Ishikawa (cell line): ENCODE measurements at regions not wholly inside any gene's neighbourhood (a gene's known extent, or its start where the extent isn't known, plus 50 kb on each side); places are given as distances from the start of the nearest gene placed in this dataset.
A peak's percentile ranks its signal among the peaks of the same experiment; 100 is the strongest.

Experiments used
- CEBPB ChIP-seq: IDR thresholded peaks from 2 replicates; pipeline ENCODE4 v1.6.1; 2012
- CREB1 ChIP-seq: IDR thresholded peaks from 2 replicates; pipeline ENCODE4 v1.6.1; 2012; ENCODE audit warnings: low read depth
- EGR1 ChIP-seq: IDR thresholded peaks from 2 replicates; pipeline ENCODE4 v1.6.1; 2012
- EP300 ChIP-seq: IDR thresholded peaks from 2 replicates; pipeline ENCODE4 v1.6.1; 2012; ENCODE audit warnings: borderline replicate concordance
- FOXM1 ChIP-seq: IDR thresholded peaks from 2 replicates; pipeline ENCODE4 v1.6.1; 2012; ENCODE audit warnings: low read depth, borderline replicate concordance
- NFIC ChIP-seq: IDR thresholded peaks from 2 replicates; pipeline ENCODE4 v1.6.1; 2012
- RAD21 ChIP-seq: IDR thresholded peaks from 2 replicates; pipeline ENCODE4 v1.6.1; 2012; ENCODE audit warnings: low read depth
- TAF1 ChIP-seq: IDR thresholded peaks from 2 replicates; pipeline ENCODE4 v1.6.1; 2012; ENCODE audit warnings: low read depth, mild to moderate bottlenecking
- TCF12 ChIP-seq: IDR thresholded peaks from 2 replicates; pipeline ENCODE4 v1.6.1; 2012; ENCODE audit warnings: low read depth
- TEAD4 ChIP-seq: IDR thresholded peaks from 2 replicates; pipeline ENCODE4 v1.6.1; 2012
- YY1 ChIP-seq: IDR thresholded peaks from 2 replicates; pipeline ENCODE4 v1.6.1; 2012; ENCODE audit warnings: low read depth
- ZBTB7A ChIP-seq: IDR thresholded peaks from 2 replicates; pipeline ENCODE4 v1.6.1; 2012; ENCODE audit warnings: low read depth
- TF ChIP-seq, protein P1 (sequence below): IDR thresholded peaks from 2 replicates; pipeline ENCODE4 v1.6.1; 2012; ENCODE audit warnings: low read depth, mild to moderate bottlenecking
- TF ChIP-seq, protein P2 (sequence below): IDR thresholded peaks from 2 replicates; pipeline ENCODE4 v1.6.1; 2012
- TF ChIP-seq, protein P3 (sequence below): IDR thresholded peaks from 2 replicates; pipeline ENCODE4 v1.6.1; 2012

DNA sequence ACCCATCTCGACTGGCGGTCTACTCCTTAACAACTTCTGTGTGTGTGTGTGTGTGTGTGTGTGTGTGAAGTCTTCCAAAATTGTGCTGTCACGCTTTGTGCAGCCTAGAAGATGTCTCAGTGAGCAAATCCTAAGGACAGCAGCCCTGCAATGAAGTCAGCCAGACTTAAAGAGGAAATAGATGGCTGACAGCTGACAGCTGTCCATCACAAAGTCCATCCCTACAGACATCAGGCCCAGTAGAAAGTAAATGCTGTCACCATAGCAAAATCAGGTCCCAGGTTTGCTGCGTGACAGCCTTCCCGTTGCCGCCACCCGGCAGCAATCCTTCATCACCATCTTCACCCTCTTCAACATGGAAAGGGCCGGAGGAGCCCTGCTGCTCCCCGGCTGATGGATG lies 416.0 kb downstream of the SOX9 start:
- no peak for TF ChIP-seq ZBTB7A
- no peak for TF ChIP-seq EGR1
- TF ChIP-seq CREB1, result no peak
- TF ChIP-seq, protein P1, sequence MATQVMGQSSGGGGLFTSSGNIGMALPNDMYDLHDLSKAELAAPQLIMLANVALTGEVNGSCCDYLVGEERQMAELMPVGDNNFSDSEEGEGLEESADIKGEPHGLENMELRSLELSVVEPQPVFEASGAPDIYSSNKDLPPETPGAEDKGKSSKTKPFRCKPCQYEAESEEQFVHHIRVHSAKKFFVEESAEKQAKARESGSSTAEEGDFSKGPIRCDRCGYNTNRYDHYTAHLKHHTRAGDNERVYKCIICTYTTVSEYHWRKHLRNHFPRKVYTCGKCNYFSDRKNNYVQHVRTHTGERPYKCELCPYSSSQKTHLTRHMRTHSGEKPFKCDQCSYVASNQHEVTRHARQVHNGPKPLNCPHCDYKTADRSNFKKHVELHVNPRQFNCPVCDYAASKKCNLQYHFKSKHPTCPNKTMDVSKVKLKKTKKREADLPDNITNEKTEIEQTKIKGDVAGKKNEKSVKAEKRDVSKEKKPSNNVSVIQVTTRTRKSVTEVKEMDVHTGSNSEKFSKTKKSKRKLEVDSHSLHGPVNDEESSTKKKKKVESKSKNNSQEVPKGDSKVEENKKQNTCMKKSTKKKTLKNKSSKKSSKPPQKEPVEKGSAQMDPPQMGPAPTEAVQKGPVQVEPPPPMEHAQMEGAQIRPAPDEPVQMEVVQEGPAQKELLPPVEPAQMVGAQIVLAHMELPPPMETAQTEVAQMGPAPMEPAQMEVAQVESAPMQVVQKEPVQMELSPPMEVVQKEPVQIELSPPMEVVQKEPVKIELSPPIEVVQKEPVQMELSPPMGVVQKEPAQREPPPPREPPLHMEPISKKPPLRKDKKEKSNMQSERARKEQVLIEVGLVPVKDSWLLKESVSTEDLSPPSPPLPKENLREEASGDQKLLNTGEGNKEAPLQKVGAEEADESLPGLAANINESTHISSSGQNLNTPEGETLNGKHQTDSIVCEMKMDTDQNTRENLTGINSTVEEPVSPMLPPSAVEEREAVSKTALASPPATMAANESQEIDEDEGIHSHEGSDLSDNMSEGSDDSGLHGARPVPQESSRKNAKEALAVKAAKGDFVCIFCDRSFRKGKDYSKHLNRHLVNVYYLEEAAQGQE, result no peak
- no peak for TF ChIP-seq EP300
- no peak for TF ChIP-seq TCF12
- no peak for TF ChIP-seq NFIC
- TF ChIP-seq RAD21, result no peak
- no peak for TF ChIP-seq CEBPB
- no peak for TF ChIP-seq TAF1
- no peak for TF ChIP-seq TEAD4
- no peak for TF ChIP-seq FOXM1
- TF ChIP-seq, protein P2, sequence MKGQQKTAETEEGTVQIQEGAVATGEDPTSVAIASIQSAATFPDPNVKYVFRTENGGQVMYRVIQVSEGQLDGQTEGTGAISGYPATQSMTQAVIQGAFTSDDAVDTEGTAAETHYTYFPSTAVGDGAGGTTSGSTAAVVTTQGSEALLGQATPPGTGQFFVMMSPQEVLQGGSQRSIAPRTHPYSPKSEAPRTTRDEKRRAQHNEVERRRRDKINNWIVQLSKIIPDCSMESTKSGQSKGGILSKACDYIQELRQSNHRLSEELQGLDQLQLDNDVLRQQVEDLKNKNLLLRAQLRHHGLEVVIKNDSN, result no peak
- TF ChIP-seq YY1, result no peak
- TF ChIP-seq, protein P3, sequence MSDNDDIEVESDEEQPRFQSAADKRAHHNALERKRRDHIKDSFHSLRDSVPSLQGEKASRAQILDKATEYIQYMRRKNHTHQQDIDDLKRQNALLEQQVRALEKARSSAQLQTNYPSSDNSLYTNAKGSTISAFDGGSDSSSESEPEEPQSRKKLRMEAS, result no peak

DNA sequence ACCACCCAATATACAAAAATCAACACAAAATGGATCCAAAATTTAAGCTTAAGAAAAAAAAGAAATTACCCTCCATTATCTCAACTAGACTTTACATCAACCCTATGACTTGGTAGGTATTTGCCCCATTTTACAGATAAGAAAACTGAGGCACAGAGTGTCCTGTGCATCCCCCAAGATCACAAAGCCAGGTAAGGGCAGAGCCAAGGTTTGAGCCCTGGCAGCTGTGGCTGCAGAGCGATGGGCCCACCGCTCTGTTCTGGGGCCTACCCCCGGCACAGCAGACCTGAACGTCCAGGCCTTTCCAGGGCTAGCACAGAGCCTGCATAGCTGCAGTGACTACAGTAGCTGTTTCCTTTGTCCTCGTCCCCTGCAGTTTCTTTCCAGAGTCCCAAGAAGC lies 417.6 kb downstream of the SOX9 start:
- TF ChIP-seq CEBPB (no peak), RAD21 (no peak), TAF1 (no peak), TCF12 (no peak), TEAD4 (no peak), YY1 (no peak), FOXM1 (no peak), EGR1 (no peak), ZBTB7A (no peak), EP300 (no peak), CREB1 (no peak), NFIC (no peak)
- TF ChIP-seq, protein P1, result no peak
- TF ChIP-seq, protein P3, result no peak
- TF ChIP-seq, protein P2, result no peak

GRCh38 chr17:72538901-72539352 lies 418.1 kb downstream of the SOX9 start:
- TF ChIP-seq, protein P2, result no peak
- TF ChIP-seq YY1, result no peak
- TF ChIP-seq EGR1, result no peak

DNA sequence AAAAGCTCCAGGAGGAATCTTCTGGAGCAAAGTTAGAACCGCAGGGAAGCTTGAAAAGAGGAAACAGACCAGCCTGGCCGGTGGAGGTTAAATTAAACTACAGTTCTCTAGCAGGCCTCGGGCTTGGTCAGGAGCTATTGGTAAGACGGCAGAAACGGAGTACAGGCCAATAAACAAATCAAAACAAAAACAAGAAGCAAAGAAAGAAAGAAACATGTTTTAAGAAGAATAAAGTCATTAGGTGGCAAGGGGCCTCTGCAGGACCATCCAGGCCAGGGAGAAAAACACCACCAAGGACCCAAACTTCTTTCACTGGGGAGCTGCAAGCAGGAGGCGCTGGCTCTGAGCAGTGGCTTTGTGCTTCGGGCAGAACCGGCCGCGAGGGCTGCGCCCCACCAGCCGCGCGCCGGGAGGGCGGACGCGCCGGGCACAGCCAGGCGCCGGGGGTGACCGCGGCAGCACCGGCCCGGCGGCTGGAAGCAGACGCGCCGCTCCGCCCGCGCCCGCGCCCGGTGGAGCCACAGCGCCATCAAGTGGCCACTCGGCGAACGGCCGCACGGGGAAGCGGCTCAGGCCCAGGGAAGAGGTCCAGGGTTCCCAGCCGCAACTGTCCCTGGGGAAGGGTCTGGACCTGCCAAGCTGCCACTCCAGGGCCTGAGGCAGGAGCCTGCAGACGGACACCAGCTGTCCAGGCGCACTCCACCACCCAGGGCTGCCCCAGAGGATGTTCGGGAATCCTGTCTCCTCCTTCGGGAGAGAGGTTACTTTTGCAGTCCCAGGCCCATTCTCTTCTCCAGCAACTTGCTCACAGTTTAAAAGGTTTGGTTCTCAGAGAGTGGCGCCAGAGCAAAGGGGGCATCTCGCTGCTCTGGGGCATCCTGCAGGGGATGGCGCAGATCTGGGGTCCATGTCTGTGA lies 419.4 kb downstream of the SOX9 start:
- TF ChIP-seq NFIC, result no peak
- peak; percentile 45 for TF ChIP-seq EP300
- TF ChIP-seq, protein P3, result 0 out of 2 replicates have a peak, but pooled peaks have one; percentile 56
- TF ChIP-seq TEAD4, result no peak; the same call in 1 of the 2 replicates
- 0 out of 2 replicates have a peak, but pooled peaks have one; percentile 31 for TF ChIP-seq TAF1
- peak; percentile 92 for TF ChIP-seq RAD21

- TF ChIP-seq TEAD4, result no peak
- TF ChIP-seq, protein P1, result no peak
- no peak for TF ChIP-seq TCF12
- TF ChIP-seq, protein P2, result no peak
- TF ChIP-seq TAF1, result no peak
- no peak for TF ChIP-seq EP300
Observed at GRCh38 chr17:72542317-72542716, 421.5 kb downstream of the SOX9 start.
